Activated CD8-positive, alpha-beta T cell treated with anti-CD3 and anti-CD28 coated beads for 36 hours (primary cell): ENCODE measurements at regions not wholly inside any gene's neighbourhood (a gene's known extent, or its start where the extent isn't known, plus 50 kb on each side); places are given as distances from the start of the nearest gene placed in this dataset.
"Not testable (repeated sequence)": the region's sequence is repeated elsewhere in the genome, so short reads cannot be mapped to it uniquely, and the experiment has no call there.

Source experiments
- ATAC-seq: fragments of 200-7000 bp; cut with Tn5 transposase; one replicate; pipeline ENCODE4 v1.10.0; 2021; ENCODE audit warnings: mild to moderate bottlenecking, moderate library complexity
- CTCF ChIA-PET: fragments of 350-600 bp; sonication (Branson Sonifier 250); formaldehyde crosslinking; loops from one replicate; lab custom pipeline; 2021; ENCODE audit warnings: antibody characterized with exemption; lab: Charles Lee
- POLR2A ChIA-PET: fragments of 350-600 bp; sonication (Branson Sonifier 250); formaldehyde crosslinking; loops from one replicate; lab custom pipeline; 2021; ENCODE audit warnings: antibody characterized with exemption; lab: Charles Lee
- DNase-seq: peaks from one replicate; pipeline ENCODE4 v3.0.0-alpha.2; 2020
- H3K27ac Mint-ChIP-seq: one replicate; pipeline ENCODE4 v1.8.0; 2021; ENCODE audit warnings: mild to moderate bottlenecking, mixed read lengths
- H3K27me3 Mint-ChIP-seq: one replicate; pipeline ENCODE4 v1.8.0; 2021; ENCODE audit warnings: mixed read lengths
- H3K36me3 Mint-ChIP-seq: one replicate; pipeline ENCODE4 v1.8.0; 2021; ENCODE audit warnings: low read depth, mixed read lengths
- H3K4me1 Mint-ChIP-seq: one replicate; pipeline ENCODE4 v1.8.0; 2021; ENCODE audit warnings: low read depth, mixed read lengths
- H3K4me3 Mint-ChIP-seq: one replicate; pipeline ENCODE4 v1.8.0; 2021; ENCODE audit warnings: mild to moderate bottlenecking, moderate library complexity, mixed read lengths
- H3K9me3 Mint-ChIP-seq: one replicate; pipeline ENCODE4 v1.8.0; 2021; ENCODE audit warnings: mixed read lengths
- intact Hi-C: fragments of 100-400 bp; cut with micrococcal nuclease; formaldehyde crosslinking; loops from one replicate; pipeline ENCODE4 v1.10.0; 2022
- TF ChIP-seq, protein P1 (sequence below): fragments of 200-600 bp; IDR thresholded peaks from one replicate; pipeline ENCODE4 v1.8.0; 2022; ENCODE audit warnings: antibody characterized with exemption, mild to moderate bottlenecking

GRCh38 chr20:11502671-11503070, 415.0 kb upstream of the BTBD3 start:
- POLR2A ChIA-PET = no interaction called here
- ATAC-seq (no peak), DNase-seq (no peak)
- Mint-ChIP-seq H3K27ac (no peak overlapping the region), H3K27me3 (no peaks in the 10 kb centered on the region), H3K4me3 (no peak overlapping the region), H3K4me1 (no peaks in the 10 kb centered on the region), H3K9me3 (no peaks in the 10 kb centered on the region), H3K36me3 (no peaks in the 10 kb centered on the region)
- TF ChIP-seq, protein P1, sequence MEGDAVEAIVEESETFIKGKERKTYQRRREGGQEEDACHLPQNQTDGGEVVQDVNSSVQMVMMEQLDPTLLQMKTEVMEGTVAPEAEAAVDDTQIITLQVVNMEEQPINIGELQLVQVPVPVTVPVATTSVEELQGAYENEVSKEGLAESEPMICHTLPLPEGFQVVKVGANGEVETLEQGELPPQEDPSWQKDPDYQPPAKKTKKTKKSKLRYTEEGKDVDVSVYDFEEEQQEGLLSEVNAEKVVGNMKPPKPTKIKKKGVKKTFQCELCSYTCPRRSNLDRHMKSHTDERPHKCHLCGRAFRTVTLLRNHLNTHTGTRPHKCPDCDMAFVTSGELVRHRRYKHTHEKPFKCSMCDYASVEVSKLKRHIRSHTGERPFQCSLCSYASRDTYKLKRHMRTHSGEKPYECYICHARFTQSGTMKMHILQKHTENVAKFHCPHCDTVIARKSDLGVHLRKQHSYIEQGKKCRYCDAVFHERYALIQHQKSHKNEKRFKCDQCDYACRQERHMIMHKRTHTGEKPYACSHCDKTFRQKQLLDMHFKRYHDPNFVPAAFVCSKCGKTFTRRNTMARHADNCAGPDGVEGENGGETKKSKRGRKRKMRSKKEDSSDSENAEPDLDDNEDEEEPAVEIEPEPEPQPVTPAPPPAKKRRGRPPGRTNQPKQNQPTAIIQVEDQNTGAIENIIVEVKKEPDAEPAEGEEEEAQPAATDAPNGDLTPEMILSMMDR = no peak
- intact Hi-C loops = no loop called here
- CTCF ChIA-PET = no interaction called here

GRCh38 chr20:11509776-11510175, 407.9 kb upstream of the BTBD3 start:
- CTCF ChIA-PET = no interaction called here

DNA sequence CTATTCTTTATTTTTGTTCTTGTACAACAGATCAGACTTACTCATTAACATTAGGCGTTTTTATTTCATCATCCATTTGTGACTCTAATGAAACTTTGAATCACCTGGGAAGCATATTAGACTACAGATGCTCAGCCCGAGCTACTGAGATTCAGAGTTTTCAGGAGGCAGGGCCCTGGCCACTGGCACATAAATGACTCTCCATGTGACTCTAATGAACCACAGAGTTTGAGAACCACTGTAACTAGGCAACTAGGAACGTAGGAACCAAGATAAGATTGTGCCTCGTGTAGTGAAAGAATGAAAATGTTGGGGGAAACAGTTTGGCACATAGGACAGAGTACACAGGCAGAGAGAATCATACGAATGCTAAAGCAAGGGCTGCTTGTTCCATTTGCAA, 405.9 kb upstream of the BTBD3 start:
- CTCF ChIA-PET = no interaction called here
- H3K27ac Mint-ChIP-seq = no peak overlapping the region
- peaks cover 14% of the 10 kb centered on the region for H3K9me3 Mint-ChIP-seq
- ATAC-seq = no peak
- TF ChIP-seq, protein P1 = no peak
- POLR2A ChIA-PET = no interaction called here
- no peaks in the 10 kb centered on the region for H3K4me1 Mint-ChIP-seq
- intact Hi-C loops = no loop called here
- H3K27me3 Mint-ChIP-seq = no peaks in the 10 kb centered on the region
- DNase-seq = no peak
- H3K36me3 Mint-ChIP-seq = no peaks in the 10 kb centered on the region
- H3K4me3 Mint-ChIP-seq = no peak overlapping the region

More at GRCh38 chr20:11509776-11510175, 407.9 kb upstream of the BTBD3 start:
- Mint-ChIP-seq H3K27me3 (no peaks in the 10 kb centered on the region), H3K4me1 (no peaks in the 10 kb centered on the region), H3K9me3 (peaks cover 14% of the 10 kb centered on the region), H3K36me3 (no peaks in the 10 kb centered on the region), H3K4me3 (no peak overlapping the region), H3K27ac (no peak overlapping the region)
- DNase-seq (no peak), ATAC-seq (no peak)
- TF ChIP-seq, protein P1 = no peak
- POLR2A ChIA-PET = no interaction called here
- intact Hi-C loops = no loop called here

- intact Hi-C loops, H3K4me1 Mint-ChIP-seq, H3K4me3 Mint-ChIP-seq, DNase-seq, ATAC-seq, CTCF ChIA-PET, H3K36me3 Mint-ChIP-seq, POLR2A ChIA-PET, H3K27me3 Mint-ChIP-seq, H3K27ac Mint-ChIP-seq: not testable (repeated sequence)
- peaks cover 13% of the 10 kb centered on the region for H3K9me3 Mint-ChIP-seq
These were observed 404.4 kb upstream of the BTBD3 start for GRCh38 chr20:11513241-11513745.

DNA sequence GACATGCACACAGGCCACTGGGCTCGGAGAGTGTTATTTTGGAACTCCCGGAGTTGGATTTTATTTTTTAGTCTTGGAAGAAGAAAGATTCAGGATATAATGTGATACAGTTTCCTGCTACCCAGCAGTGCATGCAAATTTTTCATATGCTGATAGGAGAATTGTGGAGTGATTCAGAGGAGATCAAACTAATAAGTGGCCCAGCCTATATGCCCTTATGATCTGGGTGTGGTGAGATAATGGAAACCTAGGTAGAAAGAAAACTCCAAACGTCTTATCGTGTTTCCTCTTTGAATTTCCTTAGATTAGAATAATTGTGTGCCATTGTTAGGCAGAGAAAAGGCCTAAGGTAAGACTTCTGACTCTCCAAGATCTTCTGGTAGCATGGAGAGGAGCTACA, 401.2 kb upstream of the BTBD3 start:
- Mint-ChIP-seq H3K27ac (no peak overlapping the region), H3K9me3 (peaks cover 8% of the 10 kb centered on the region), H3K27me3 (no peaks in the 10 kb centered on the region), H3K4me3 (no peak overlapping the region), H3K36me3 (no peaks in the 10 kb centered on the region), H3K4me1 (no peaks in the 10 kb centered on the region)
- CTCF ChIA-PET = no interaction called here
- POLR2A ChIA-PET = no interaction called here
- intact Hi-C loops = no loop called here
- no peak for ATAC-seq
- TF ChIP-seq, protein P1 = no peak
- DNase-seq = no peak

GRCh38 chr20:11520596-11520995, 397.1 kb upstream of the BTBD3 start:
- ATAC-seq (no peak), DNase-seq (no peak)
- intact Hi-C loops = no loop called here
- Mint-ChIP-seq H3K9me3 (peaks cover 6% of the 10 kb centered on the region), H3K27me3 (no peaks in the 10 kb centered on the region), H3K36me3 (no peaks in the 10 kb centered on the region), H3K27ac (no peak overlapping the region), H3K4me3 (no peak overlapping the region), H3K4me1 (no peaks in the 10 kb centered on the region)
- POLR2A ChIA-PET = no interaction called here
- TF ChIP-seq, protein P1 = no peak
- CTCF ChIA-PET = no interaction called here
